CD14-positive monocyte (primary cell): ENCODE measurements at regions not wholly inside any gene's neighbourhood (a gene's known extent, or its start where the extent isn't known, plus 50 kb on each side); places are given as distances from the start of the nearest gene placed in this dataset.

Source experiments
- DNase-seq, 3 donors: peaks; one replicate each; pipeline ENCODE4 v3.0.0-alpha.2; 2011 to 2022
- H2AFZ ChIP-seq: 2 replicates; pipeline ENCODE4 v1.6.0; 2012; ENCODE audit warnings: mild to moderate bottlenecking, low read depth, low read length, inconsistent platforms; ENCODE audit not compliant: insufficient read depth, poor library complexity, severe bottlenecking
- H3K27ac ChIP-seq, 2 donors: 1 replicate in 1 of 2; 2 replicates in 1 of 2; pipeline ENCODE4 v1.5.1; 2012 to 2013; ENCODE audit warnings: low read length in 2 of 2, control low read depth in 1 of 2, inconsistent platforms in 1 of 2, low read depth in 1 of 2, mild to moderate bottlenecking in 1 of 2
- H3K27me3 ChIP-seq, 2 donors: one replicate each; pipeline versions ENCODE4 v1.6.0 to v1.6.1; 2011 to 2013; ENCODE audit warnings: low read length in 2 of 2; ENCODE audit not compliant: control insufficient read depth in 2 of 2, insufficient read depth in 2 of 2
- H3K36me3 ChIP-seq, 2 donors: replicated peaks in 1 of 2; 1 replicate in 1 of 2; 2 replicates in 1 of 2; pipeline versions ENCODE4 v1.5.1 to v1.6.1; 2012 to 2013; ENCODE audit warnings: low read length in 2 of 2, control low read depth in 1 of 2, inconsistent platforms in 1 of 2, mild to moderate bottlenecking in 1 of 2; ENCODE audit not compliant: insufficient read depth in 2 of 2, control insufficient read depth in 1 of 2
- H3K4me1 ChIP-seq, 2 donors: 1 replicate in 1 of 2; 2 replicates in 1 of 2; pipeline versions ENCODE4 v1.5.1 to v1.6.1; 2012 to 2013; ENCODE audit warnings: low read length in 2 of 2, control low read depth in 1 of 2, inconsistent platforms in 1 of 2, mild to moderate bottlenecking in 1 of 2, moderate library complexity in 1 of 2; ENCODE audit not compliant: insufficient read depth in 2 of 2, control insufficient read depth in 1 of 2
- H3K4me2 ChIP-seq: replicated peaks from 2 replicates; pipeline ENCODE3; 2012; ENCODE audit warnings: low read length, moderate library complexity, mild to moderate bottlenecking; ENCODE audit not compliant: poor library complexity, severe bottlenecking; ENCODE audit errors: extremely low read depth
- H3K4me3 ChIP-seq, 3 experiments: fragments of 200-600 bp in 1 of 3; sonication (generic) in 1 of 3; replicated peaks in 1 of 3; 1 replicate in 2 of 3; 2 replicates in 1 of 3; pipeline ENCODE4 v1.5.1; 2011 to 2013; ENCODE audit warnings: low read length in 3 of 3, mild to moderate bottlenecking in 3 of 3, control low read depth in 2 of 3, low read depth in 2 of 3, inconsistent platforms in 1 of 3, moderate library complexity in 1 of 3
- H3K79me2 ChIP-seq: 2 replicates; pipeline ENCODE4 v1.6.0; 2012; ENCODE audit warnings: mild to moderate bottlenecking, control low read depth, inconsistent platforms, low read length, moderate library complexity; ENCODE audit not compliant: insufficient read depth
- H3K9ac ChIP-seq: 2 replicates; pipeline ENCODE4 v1.6.0; 2017; ENCODE audit warnings: low read length, mild to moderate bottlenecking; ENCODE audit not compliant: insufficient read depth, poor library complexity, severe bottlenecking
- H3K9me3 ChIP-seq, 2 donors: replicated peaks in 1 of 2; 1 replicate in 1 of 2; 2 replicates in 1 of 2; pipeline versions ENCODE4 v1.5.1 to v1.6.1; 2012 to 2013; ENCODE audit warnings: low read length in 2 of 2, control low read depth in 1 of 2; ENCODE audit not compliant: control insufficient read depth in 1 of 2, insufficient read depth in 1 of 2
- H4K20me1 ChIP-seq: 2 replicates; pipeline ENCODE4 v1.6.0; 2012; ENCODE audit warnings: mild to moderate bottlenecking, low read length, control low read depth, moderate library complexity; ENCODE audit not compliant: insufficient read depth
- H3K27ac Mint-ChIP-seq, 7 donors: one replicate each; pipeline ENCODE4 v1.8.0; 2020; ENCODE audit warnings: mild to moderate bottlenecking in 7 of 7, mixed read lengths in 7 of 7, moderate library complexity in 6 of 7, inconsistent platforms in 2 of 7
- H3K27me3 Mint-ChIP-seq, 3 donors: one replicate each; pipeline ENCODE4 v1.8.0; 2021 to 2022; ENCODE audit warnings: low read depth in 3 of 3, mild to moderate bottlenecking in 3 of 3, mixed read lengths in 3 of 3, moderate library complexity in 3 of 3, inconsistent platforms in 1 of 3
- H3K36me3 Mint-ChIP-seq, 2 donors: one replicate each; pipeline ENCODE4 v1.8.0; 2020; ENCODE audit warnings: mixed read lengths in 2 of 2, inconsistent platforms in 1 of 2, mild to moderate bottlenecking in 1 of 2
- H3K4me1 Mint-ChIP-seq: one replicate; pipeline ENCODE4 v1.8.0; 2020; ENCODE audit warnings: mild to moderate bottlenecking, mixed read lengths
- H3K4me3 Mint-ChIP-seq, 2 donors: one replicate each; pipeline ENCODE4 v1.8.0; 2020; ENCODE audit warnings: mild to moderate bottlenecking in 2 of 2, mixed read lengths in 2 of 2, moderate library complexity in 1 of 2
- H3K9me3 Mint-ChIP-seq, 7 donors: one replicate each; pipeline ENCODE4 v1.8.0; 2020 to 2022; ENCODE audit warnings: mixed read lengths in 7 of 7, mild to moderate bottlenecking in 6 of 7, moderate library complexity in 6 of 7, inconsistent platforms in 2 of 7
- WGBS: methylation state at CpG from one replicate; pipeline ENCODE4 v1.1.5; 2013; ENCODE audit warnings: missing lambda C conversion rate; ENCODE audit not compliant: insufficient coverage; 5-methylcytosine and 5-hydroxymethylcytosine counted together
- intact Hi-C, 2 donors: fragments of 100-400 bp; cut with micrococcal nuclease; formaldehyde crosslinking; loops; one replicate each; pipeline versions ENCODE4 v1.15.0 to v1.15.1; 2023
- TF ChIP-seq, protein P1 (sequence below): fragments of 200-600 bp; IDR thresholded peaks from one replicate; pipeline ENCODE4 v1.8.0; 2022; ENCODE audit warnings: antibody characterized with exemption, mild to moderate bottlenecking

- no peaks in the 10 kb centered on the region for H3K4me1 ChIP-seq
- H3K27me3 Mint-ChIP-seq: peaks cover 12 to 31% (median 20%) of the 10 kb centered on the region in 3 donors
- no peaks in the 10 kb centered on the region for H3K36me3 ChIP-seq
- no peaks in the 10 kb centered on the region for H3K36me3 Mint-ChIP-seq
- TF ChIP-seq, protein P1, sequence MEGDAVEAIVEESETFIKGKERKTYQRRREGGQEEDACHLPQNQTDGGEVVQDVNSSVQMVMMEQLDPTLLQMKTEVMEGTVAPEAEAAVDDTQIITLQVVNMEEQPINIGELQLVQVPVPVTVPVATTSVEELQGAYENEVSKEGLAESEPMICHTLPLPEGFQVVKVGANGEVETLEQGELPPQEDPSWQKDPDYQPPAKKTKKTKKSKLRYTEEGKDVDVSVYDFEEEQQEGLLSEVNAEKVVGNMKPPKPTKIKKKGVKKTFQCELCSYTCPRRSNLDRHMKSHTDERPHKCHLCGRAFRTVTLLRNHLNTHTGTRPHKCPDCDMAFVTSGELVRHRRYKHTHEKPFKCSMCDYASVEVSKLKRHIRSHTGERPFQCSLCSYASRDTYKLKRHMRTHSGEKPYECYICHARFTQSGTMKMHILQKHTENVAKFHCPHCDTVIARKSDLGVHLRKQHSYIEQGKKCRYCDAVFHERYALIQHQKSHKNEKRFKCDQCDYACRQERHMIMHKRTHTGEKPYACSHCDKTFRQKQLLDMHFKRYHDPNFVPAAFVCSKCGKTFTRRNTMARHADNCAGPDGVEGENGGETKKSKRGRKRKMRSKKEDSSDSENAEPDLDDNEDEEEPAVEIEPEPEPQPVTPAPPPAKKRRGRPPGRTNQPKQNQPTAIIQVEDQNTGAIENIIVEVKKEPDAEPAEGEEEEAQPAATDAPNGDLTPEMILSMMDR: no peak
- no peak overlapping the region for H3K9ac ChIP-seq
- no peaks in the 10 kb centered on the region for H3K79me2 ChIP-seq
- intact Hi-C loops: no loop called here
- 68% methylated on average over 7 of the region's 8 CpGs for WGBS
- no peak for DNase-seq
- H3K27me3 ChIP-seq: peaks cover 0 to 6% of the 10 kb centered on the region in 2 donors
- no peak overlapping the region for H3K4me3 Mint-ChIP-seq
- no peak overlapping the region for H3K27ac ChIP-seq
- no peak overlapping the region for H3K4me3 ChIP-seq
- no peak overlapping the region for H3K4me2 ChIP-seq
- no peak overlapping the region for H2AFZ ChIP-seq
- H3K9me3 Mint-ChIP-seq: peaks cover 9 to 20% (median 14%) of the 10 kb centered on the region in 7 donors
- H3K9me3 ChIP-seq: peaks cover 9 to 13% of the 10 kb centered on the region in 2 donors
- no peak overlapping the region for H3K27ac Mint-ChIP-seq
- H4K20me1 ChIP-seq: no peaks in the 10 kb centered on the region
- no peaks in the 10 kb centered on the region for H3K4me1 Mint-ChIP-seq
Measured at GRCh38 chr20:58148891-58149290, 79.6 kb downstream of the ANKRD60 start.

GRCh38 chr20:58147628-58148370 is 80.7 kb downstream of the ANKRD60 start:
- intact Hi-C loops: no loop called here
- Histone ChIP-seq H3K27ac (no peak overlapping the region), H3K4me2 (no peak overlapping the region), H2AFZ (no peak overlapping the region), H3K9me3 (peaks cover 9 to 13% of the 10 kb centered on the region in 2 donors), H3K9ac (no peak overlapping the region), H3K79me2 (no peaks in the 10 kb centered on the region), H3K27me3 (peaks cover 0 to 6% of the 10 kb centered on the region in 2 donors), H3K4me1 (no peaks in the 10 kb centered on the region), H4K20me1 (no peaks in the 10 kb centered on the region), H3K4me3 (no peak overlapping the region), H3K36me3 (no peaks in the 10 kb centered on the region)
- peaks cover 11 to 23% (median 17%) of the 10 kb centered on the region in 3 donors for H3K27me3 Mint-ChIP-seq
- no peak overlapping the region for H3K4me3 Mint-ChIP-seq
- no peaks in the 10 kb centered on the region for H3K4me1 Mint-ChIP-seq
- 90% methylated on average over 9 of the region's 10 CpGs for WGBS
- peaks cover 9 to 20% (median 14%) of the 10 kb centered on the region in 7 donors for H3K9me3 Mint-ChIP-seq
- H3K36me3 Mint-ChIP-seq: no peaks in the 10 kb centered on the region
- no peak for DNase-seq
- TF ChIP-seq, protein P1: no peak
- peak overlapping the region in 1 of 7 donors; percentile 33 for H3K27ac Mint-ChIP-seq
